Cardiac fibroblast (primary cell): ENCODE measurements at regions not wholly inside any gene's neighbourhood (a gene's known extent, or its start where the extent isn't known, plus 50 kb on each side); places are given as distances from the start of the nearest gene placed in this dataset.

ENCODE experiments used
- DNase-seq, 2 donors: peaks; one replicate each; pipeline versions ENCODE4 v3.0.0 to v3.0.0-alpha.2; 2010; ENCODE audit warnings: low read depth in 2 of 2
- H3K4me3 ChIP-seq, 2 donors: replicated peaks in 1 of 2; 1 replicate in 1 of 2; 2 replicates in 1 of 2; pipeline ENCODE4 v1.5.1; 2011; ENCODE audit warnings: low read depth in 2 of 2, low read length in 2 of 2, mild to moderate bottlenecking in 2 of 2, moderate library complexity in 1 of 2
- CTCF ChIP-seq: IDR thresholded peaks from one replicate; pipeline ENCODE4 v1.5.1; 2011; ENCODE audit warnings: low read depth, mild to moderate bottlenecking, low read length, inconsistent platforms

GRCh38 chr9:86795047-86795442 lies 152.3 kb downstream of the GAS1 start:
- no peak for DNase-seq
- peak overlapping the region in 1 of 2 donors; percentile 9 for H3K4me3 ChIP-seq
- no peak for TF ChIP-seq CTCF

- no peak for TF ChIP-seq CTCF
- H3K4me3 ChIP-seq: no peak overlapping the region
- peak; percentile 21 to 84 for DNase-seq
Observed at GRCh38 chr9:86794391-86795046, 152.8 kb downstream of the GAS1 start.

GRCh38 chr9:86792136-86792535 lies 155.2 kb downstream of the GAS1 start:
- no peak for TF ChIP-seq CTCF
- DNase-seq: no peak
- H3K4me3 ChIP-seq: no peak overlapping the region

GRCh38 chr9:86790805-86791204 lies 156.5 kb downstream of the GAS1 start:
- no peak for DNase-seq
- no peak for TF ChIP-seq CTCF
- H3K4me3 ChIP-seq: no peak overlapping the region

GRCh38 chr9:86788456-86788855 lies 158.8 kb downstream of the GAS1 start:
- H3K4me3 ChIP-seq: no peak overlapping the region
- no peak for DNase-seq
- no peak for TF ChIP-seq CTCF

GRCh38 chr9:86783884-86784283 lies 163.4 kb downstream of the GAS1 start:
- no peak overlapping the region for H3K4me3 ChIP-seq
- no peak for TF ChIP-seq CTCF
- peak; percentile 18 to 87 for DNase-seq

- DNase-seq: no peak
- H3K4me3 ChIP-seq: no peak overlapping the region
- no peak for TF ChIP-seq CTCF
Observed at GRCh38 chr9:86782831-86783230, 164.5 kb downstream of the GAS1 start.
